ENCODE measurements at regions not wholly inside any gene's neighbourhood (a gene's known extent, or its start where the extent isn't known, plus 50 kb on each side); places are given as distances from the start of the nearest gene placed in this dataset.

DNA sequence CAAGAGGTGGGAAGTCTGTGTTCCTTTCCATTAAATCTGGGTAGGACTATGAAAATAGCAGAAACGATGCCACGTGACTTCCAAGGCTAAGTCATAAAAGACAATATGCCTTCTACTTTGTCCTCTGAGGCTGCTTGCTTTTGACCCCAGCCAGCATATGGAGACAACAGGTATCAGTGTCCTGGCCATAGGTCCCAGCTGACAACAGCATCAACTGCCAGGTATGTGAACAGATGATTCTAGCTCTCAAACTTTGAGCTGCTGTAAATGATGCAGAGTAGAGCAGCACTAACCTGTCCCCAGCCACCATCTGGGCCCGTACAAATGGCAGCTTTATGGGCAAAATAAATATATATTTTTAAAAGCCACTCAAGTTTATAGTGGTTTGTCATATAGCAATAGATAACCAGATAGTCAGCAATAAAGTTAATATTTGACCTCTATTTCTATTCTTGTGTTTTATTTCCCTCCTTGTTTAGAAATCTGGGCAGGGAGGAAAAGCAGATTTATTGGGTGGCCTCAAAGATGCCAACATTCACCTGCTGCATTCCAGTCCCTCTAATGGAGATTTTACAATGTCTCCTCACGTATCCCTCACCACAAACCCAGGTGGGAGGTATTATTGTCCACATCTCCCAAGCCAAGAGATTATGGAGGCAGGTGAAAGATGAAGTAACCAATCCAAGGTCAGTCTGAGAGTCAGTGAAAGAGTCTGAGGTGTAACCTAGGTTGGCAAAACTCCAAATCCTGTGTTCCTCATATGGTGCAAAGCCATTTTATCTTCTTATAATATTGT lies 209.6 kb upstream of the LARGE1 start:
- TF ChIP-seq, protein P1, sequence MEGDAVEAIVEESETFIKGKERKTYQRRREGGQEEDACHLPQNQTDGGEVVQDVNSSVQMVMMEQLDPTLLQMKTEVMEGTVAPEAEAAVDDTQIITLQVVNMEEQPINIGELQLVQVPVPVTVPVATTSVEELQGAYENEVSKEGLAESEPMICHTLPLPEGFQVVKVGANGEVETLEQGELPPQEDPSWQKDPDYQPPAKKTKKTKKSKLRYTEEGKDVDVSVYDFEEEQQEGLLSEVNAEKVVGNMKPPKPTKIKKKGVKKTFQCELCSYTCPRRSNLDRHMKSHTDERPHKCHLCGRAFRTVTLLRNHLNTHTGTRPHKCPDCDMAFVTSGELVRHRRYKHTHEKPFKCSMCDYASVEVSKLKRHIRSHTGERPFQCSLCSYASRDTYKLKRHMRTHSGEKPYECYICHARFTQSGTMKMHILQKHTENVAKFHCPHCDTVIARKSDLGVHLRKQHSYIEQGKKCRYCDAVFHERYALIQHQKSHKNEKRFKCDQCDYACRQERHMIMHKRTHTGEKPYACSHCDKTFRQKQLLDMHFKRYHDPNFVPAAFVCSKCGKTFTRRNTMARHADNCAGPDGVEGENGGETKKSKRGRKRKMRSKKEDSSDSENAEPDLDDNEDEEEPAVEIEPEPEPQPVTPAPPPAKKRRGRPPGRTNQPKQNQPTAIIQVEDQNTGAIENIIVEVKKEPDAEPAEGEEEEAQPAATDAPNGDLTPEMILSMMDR (IDR thresholded peaks at IDR 0.05): no peak
- no peak for TF ChIP-seq POLR2A (IDR thresholded peaks at IDR 0.05)

Measured in heart left ventricle (tissue), 13 donors.